ENCODE measurements at regions not wholly inside any gene's neighbourhood (a gene's known extent, or its start where the extent isn't known, plus 50 kb on each side); places are given as distances from the start of the nearest gene placed in this dataset.

DNA sequence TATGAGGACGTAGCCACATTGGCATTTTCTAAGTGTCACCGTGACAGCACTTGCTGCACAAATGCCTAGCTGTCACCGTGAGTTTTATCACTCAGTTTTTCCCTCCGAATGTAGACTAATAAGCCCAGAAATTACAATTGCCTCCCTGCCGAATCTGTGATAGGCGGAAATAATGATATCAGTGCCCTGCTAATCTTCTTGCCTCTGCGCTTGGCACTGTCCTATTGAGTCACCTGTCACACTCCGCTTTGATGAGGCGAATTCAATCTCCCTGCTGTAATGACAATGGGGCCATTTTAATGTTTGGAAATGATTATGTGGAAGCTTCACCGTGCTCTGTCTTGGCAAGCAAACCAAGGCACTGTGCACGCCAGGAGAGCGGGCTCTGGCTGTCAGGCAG, 112.8 kb downstream of the LINC00237 start:
- DNase-seq (ENCODE audit: low read depth, low spot score) = no peak

DNA sequence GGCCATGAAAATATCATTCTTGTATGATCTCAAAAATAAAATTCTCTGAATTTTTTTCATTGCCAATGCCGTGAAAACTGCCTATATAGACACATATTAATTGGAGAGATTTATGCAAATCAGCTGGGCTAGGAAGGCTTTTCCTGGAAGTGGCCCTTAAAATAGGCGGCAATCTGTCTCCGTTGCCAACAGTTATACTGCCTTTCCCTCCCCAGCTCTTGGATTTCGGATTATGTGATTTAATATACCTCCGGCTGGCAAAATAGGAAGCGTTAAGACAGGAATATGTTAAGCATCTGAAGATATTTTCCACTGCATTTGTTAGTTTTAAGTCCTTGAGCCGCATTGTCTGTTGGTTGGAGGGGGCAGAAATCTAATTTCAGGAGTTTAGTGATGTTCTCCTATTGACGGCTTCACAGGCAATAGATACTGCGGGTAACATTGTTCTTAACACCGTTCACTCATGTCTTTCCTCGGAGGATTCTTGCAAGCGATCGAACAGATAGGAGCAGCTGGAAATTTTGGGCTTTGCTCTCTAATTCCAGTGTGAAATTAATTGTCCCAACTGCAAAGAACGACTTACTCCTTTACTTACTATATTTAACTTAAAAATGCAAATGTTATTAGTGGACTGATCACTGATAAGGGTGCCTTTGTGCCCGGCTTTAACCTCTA, 113.3 kb downstream of the LINC00237 start:
- no peak for DNase-seq (ENCODE audit: low read depth, low spot score)

DNA sequence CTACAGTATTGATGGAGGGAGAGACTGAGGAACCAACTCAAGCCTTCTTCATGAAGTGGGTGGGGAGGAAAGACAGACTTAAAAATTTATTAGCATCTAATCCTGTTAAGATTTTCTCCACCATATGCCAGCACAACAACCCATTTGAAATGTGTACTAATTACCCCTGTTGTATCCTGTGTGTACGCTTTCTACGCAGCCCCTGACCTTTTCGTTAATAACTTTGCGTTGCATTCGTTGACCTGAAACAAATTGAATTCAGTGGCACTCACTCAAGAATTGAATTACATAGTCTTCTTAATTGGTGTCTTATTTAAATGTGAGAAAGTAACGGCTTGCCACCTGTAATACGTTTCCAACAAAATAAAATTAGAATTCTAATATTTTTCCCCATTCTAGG, 113.9 kb downstream of the LINC00237 start:
- no peak for DNase-seq (ENCODE audit: low read depth, low spot score)

DNA sequence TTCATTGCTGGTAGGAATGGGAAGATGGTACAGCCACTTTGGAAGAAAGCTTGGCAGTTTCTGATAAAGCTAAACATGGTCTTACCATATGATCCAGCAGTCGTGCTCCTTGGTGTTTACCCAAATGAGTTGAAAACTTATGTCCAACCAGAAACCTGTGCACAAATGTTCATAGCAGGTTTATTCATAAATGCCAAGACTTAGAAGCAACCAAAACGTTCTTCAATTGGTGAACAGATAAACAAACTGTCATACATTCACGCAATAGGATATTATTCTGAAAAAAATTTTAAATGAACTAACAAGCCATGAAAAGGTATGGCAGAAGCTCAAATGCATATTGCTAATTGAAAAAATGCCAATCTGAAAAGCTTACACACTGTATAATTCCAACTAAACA, 117.1 kb downstream of the LINC00237 start:
- no peak for DNase-seq (ENCODE audit: low read depth, low spot score)

DNA sequence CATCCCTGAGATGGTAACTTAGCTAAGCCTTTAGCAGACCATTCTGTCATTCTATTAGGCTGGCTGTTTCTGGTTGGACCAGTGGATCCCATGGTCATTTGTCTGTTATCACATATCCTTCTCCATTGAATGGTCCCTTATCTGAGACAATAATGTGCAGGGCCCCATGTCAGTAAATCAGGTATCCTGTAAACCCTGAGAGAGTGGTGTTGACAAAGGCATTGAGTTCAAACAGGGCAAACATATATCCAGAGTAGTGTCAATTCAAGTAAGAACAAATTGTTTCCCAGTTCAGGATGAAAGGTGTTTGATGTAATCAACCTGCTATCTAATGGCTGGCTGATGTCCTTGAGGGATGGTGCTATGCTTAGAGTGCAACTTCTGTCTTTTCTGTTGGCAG, 126.2 kb downstream of the LINC00237 start:
- no peak for DNase-seq (ENCODE audit: low read depth, low spot score)

DNA sequence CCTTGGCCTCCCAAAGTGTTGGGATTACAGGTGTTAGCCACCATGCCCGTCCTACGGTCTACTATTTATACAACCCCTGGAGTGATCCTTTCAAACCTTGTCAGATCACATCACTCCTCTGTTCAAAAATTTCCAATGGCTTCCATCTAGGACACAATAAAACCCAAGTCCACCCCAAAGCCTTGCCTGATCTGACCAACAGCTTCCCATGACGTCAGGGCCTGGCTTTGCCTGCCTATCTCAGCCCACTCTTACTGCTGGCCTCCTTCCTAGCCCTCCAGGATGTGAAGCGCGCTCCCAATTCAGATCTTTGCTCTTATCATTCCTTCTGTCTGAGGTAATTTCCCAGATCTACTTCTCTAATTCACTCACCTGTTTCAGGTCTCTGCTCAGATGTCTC, 128.4 kb downstream of the LINC00237 start:
- no peak for DNase-seq (ENCODE audit: low read depth, low spot score)

DNA sequence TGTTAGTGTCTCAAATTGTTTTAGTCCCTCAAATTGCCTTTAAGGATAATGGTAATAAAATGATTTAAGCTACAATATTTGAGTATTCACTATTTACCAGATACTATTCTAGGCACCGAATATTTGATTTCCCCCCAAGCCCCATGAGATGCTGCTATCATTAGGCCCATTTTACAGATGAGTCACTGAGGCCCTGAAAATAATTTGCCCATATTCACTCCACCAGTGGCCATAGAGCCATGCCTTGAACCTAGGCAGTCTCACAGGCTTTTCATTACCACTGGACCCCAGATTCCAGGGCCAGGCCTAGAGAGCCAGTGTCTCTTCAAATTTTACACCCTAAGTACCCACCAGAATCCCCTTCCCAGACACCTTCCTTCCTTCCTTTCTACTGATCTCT, 133.7 kb downstream of the LINC00237 start:
- DNase-seq (ENCODE audit: low read depth, low spot score) = no peak

DNA sequence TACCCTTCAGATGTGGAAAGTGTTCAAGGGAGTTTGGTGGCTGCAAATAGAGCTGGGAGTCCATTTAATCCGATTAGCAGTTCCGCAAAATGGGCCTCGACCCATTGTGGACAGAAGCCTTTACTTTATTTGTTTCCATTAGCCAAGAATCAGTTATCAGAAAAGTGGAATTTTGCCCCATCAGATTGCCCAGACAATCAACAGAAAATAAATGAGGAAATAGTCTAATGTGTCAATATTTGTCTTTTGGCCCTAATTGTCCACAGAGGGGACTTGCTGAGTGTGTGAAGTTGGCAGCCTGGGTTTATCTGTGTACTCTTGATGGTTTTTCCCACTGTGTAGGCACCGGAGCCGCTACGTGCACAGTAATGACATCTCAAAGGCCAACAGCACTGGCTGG, 134.3 kb downstream of the LINC00237 start:
- no peak for DNase-seq (ENCODE audit: low read depth, low spot score)

DNA sequence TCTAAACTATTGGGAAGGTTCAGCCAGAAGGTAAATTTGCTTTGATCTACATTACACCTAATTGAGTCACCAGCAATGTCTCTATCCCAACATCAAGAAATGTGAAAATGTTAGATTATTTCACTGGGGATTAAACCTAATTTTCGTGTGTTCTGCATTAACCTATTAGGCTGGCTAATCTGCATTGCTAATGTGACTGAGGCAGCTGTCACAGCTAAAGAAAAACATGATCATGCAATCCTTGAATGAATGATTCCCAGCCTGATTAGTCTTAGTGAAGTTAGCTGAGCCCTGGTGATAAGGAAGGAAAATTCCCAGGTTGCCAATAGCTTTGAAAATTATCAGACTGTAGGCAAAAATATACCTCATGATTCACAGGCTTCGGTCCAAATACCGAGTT, 135.3 kb downstream of the LINC00237 start:
- DNase-seq (ENCODE audit: low read depth, low spot score) = no peak

DNA sequence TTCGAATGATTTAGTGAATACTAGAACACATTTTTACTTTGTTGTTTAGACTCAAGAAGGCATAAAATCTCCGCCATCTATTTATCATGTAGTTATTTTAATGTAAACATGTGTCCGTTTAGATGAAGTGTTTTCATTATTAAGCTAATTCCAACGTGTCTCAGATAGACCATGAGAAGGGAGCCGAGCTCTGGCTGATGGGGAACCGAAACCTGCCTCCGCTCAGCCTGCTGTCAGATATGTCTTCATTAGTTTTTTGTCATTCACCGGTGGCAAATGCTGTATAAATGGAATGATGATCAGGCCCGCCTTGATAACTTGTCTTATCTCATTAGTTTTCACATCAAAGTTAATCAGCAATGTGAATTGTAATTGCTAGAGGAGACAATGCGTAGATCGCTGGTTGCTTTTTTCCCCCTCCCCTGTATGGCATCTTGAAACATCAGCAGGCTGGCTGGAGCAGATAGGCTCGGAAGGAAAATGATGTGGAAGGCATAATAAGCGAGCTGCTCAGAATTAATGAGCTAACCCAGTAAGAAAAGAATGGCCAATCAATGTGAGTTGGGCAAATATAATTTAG, 136.4 kb downstream of the LINC00237 start:
- DNase-seq (ENCODE audit: low read depth, low spot score) = no peak

DNA sequence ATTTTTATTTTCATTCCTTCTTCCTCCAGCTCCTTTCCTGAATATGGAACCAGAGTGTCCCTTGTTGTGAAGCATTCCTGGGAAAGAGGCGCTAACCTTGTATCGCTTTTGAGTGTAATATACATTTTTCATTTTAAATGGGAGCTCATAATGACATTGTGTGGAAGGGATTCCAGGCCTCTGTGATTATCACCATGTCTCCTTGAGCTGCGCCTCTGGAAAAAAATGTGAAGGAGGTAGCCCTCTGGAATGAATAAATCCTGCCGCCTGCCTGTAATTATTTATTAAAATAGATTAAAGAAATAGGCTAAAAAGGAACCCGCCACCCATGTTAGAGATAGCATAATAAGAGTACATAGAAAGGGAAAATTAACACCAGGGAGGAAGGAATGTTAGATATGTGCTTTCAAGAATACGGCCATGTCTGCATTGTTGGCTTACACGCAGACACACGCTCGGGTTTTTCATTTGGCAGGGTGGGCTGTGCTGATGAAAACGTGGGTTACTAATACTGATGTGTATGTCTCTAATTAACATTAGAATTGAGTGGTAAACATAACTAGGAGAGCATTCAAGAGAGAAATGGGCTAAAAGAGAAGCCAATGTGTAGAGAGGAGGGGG, 138.5 kb downstream of the LINC00237 start:
- DNase-seq (ENCODE audit: low read depth, low spot score) = no peak

DNA sequence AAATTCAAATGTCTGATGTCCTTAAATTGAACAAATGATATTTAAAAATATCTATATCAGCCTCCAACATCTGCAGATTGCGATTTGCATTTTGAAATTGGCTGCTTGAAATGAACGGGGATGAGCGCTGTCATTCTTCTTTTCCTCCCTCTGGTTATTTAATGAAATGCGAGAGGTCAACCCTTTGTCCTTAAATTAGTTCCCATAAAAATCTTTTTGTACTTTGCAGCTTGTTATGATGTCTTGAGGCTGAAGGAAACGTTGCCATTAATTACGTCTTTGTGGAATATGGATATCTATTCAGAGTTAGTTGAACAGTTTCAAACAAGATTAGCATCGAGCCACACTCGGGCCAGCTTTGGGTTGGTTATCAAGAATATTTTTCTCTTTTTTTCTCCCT, 140.0 kb downstream of the LINC00237 start:
- DNase-seq (ENCODE audit: low read depth, low spot score) = no peak

DNA sequence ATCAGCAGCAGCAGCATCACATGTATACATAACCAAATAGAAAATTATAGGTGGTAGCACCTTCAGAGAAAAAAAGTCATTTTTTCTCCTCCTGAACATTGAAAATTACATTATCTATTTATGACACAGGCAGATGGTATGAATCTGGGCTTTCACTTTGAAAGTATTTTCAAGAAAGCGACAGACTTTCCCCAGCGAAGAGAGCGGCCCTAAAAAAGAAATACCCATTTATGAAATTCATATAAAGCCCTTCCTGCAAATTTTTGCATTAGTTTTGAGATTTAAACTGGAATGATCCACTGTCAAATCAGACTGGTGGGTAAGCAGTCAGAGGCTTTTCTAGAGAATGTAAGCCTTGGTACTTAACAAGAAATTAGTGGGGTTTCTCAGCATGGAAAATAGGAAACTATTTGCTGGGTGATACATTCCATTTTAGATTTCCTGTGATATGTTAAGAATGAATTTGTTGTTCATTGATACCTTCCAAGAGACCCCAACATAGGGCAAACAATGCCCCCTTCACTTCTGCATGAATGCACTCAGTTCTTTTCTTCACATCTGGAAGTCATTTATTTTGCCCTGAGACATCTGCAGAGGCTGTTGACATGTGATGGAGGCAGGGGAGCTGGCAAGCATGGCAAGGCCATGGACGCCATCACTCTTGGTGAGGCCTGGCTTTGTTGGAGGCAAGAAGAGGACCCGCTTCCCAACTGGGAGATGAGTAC, 147.0 kb downstream of the LINC00237 start:
- DNase-seq (ENCODE audit: low read depth, low spot score) = no peak

DNA sequence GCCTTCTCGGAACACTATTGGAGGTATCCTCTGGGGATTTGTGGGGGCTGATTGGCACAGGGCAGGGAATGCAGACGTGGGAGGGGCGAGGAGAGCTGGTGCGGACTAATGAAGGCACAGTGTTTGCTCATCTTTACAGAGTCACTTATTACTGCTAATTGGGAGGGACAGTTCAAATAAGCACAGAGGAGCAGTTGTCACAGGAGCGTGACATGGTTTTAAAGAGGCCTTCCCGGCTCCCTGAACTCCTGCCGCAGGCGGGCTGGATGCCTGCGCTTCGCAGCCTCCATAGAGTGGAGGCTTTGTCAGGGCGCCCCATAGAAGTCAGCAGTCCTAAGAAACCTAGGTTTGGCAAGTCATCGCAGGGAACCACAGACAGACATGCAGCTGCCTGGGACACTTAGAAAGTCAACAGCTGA, 149.6 kb downstream of the LINC00237 start:
- no peak for DNase-seq (ENCODE audit: low read depth, low spot score)

DNA sequence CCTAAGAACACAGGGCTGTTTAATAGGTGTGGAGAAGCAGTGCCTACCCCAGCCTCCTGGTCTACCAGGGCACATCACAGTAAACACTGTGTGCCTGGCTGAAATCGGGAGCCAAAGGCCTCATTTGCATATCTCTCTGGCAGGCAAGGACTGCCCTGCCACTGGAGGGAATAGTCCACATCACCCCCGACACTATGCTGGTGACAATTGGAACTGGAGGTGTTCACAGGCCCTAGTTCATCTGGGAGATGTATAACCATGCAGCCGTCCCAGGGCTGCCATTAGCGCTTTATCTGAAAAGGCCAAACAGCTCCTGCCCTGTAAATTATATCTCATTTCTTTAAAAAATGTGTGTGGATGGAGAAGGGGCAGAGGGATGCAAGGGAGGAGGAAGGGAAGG, 150.3 kb downstream of the LINC00237 start:
- DNase-seq (ENCODE audit: low read depth, low spot score) = no peak

DNA sequence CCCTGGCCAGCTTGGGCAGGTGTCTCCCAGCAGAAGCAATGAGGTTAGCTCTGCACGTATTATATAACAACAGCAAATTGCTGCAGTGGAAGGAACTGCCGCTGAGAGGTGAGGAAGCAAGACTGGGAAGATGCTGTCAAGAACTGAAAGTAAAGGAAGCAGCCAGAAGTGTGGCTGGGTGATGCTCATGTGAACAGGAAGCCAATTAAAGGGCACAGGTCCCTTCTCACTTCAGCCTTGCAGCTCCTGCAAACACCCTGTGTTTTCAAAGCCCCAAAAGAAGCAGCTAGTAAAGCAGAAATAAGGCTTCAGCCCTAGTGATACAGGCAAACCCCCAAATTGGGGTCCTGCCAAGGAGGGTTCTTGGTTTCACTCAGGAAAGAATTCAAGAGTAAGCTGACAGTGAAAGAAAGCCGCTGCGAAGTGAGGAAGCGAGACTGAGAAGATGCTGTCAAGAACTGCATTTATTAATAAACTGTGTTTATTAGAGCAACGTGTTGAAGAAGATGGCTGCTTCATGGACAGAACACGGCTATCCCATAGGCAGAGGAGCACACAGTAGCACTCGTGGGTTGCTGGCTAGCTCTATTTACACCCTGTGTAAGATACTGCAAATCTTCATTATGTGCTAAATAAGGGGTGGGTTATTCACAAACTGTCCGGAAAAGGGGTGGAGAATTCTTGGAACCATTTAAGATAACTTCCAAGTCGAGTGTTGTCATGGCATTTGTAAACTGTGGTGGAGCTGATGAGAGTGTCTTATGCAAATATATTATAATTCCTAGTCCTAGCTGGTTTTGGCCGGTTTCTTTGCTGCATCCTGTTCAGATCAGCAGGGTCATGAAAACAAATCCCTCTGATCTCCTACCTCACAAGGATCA, 152.2 kb downstream of the LINC00237 start:
- DNase-seq (ENCODE audit: low read depth, low spot score) = no peak

DNA sequence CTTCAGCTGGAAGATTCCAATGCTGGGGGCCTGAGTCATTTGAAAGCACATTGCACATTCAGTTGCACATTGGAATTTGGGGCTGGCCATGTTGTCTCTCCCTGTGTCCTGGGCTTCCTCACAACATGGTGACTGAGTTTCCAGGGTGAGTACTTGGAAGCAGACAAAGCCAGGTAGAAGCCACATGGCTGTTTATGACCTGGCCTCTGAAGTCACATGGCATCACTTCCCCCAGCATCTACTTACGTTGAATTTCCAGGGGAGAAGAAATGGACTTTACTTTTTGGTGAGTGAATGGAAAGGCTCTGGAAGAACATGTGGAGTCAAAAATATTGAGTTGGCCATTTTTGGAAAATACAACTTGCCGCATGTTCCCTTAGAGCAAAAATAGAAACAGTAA, 155.5 kb downstream of the LINC00237 start:
- no peak for DNase-seq (ENCODE audit: low read depth, low spot score)

DNA sequence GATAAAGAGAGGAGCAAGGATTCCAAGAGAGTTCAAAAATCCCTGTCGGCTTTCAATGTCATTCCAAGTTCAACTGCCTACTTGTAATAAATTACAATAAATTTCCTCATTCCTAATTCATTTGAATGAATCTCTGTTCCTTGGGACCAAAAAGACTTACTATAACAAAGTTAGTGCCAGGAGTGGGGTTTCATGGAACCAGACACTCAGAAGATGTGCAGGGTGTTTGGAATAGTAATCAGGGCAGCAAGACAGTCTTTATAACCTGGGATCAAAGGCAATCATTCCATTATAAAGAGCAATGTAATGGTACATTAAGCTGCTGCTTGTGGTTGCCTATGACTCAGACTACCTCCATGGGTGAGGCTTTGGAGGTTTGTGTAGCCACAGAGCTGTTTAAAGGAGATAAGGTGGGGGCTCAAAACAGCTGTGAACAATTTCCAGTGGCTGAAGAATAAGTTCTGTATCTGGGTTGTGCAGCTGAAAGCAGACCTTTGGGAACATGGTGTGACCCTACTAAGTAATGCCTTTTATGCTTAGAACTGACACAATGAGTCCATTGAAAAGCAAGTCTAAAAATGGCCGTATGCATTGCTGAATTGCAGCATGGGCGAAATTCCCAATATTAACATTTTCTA, 159.9 kb downstream of the LINC00237 start:
- DNase-seq (ENCODE audit: low read depth, low spot score) = no peak

DNA sequence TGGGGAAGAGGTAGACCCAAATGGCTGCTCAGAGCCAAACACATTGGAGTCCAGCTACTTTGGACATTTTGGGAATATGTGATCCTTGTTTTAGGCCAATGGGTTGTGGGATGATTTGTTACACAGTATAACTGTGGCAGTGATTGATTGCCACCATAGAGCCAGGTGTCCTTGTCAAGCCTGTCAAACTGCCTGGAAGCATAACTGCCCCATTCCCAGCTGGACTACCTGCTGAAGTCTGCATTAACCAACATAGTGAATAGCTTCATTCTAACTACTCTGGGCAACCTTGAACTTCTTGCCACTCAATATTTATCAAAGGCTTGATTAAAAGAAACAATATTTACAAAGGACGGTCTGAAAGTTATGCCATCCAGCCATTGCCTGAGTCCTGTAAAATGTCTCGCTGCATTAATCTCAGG, 164.7 kb downstream of the LINC00237 start:
- no peak for DNase-seq (ENCODE audit: low read depth, low spot score)

DNA sequence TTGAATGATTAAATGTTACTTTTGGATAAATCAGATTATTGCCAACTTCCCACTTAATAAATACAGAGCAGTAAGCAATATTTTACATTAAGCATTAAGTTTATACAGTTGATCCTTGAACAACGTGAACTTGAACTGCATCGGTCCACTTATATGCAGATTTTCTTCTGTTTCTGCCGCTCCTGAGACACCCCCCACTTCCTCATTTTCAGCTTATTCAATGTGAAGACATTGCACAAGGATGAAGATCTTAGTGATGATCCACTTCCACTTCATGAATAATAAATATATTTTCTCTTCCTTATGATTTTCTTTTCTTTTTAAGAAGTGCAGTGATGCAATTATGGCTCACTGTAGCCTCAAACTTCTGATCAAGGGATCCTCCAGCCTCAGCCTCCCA, 167.2 kb downstream of the LINC00237 start:
- DNase-seq (ENCODE audit: low read depth, low spot score) = no peak

DNA sequence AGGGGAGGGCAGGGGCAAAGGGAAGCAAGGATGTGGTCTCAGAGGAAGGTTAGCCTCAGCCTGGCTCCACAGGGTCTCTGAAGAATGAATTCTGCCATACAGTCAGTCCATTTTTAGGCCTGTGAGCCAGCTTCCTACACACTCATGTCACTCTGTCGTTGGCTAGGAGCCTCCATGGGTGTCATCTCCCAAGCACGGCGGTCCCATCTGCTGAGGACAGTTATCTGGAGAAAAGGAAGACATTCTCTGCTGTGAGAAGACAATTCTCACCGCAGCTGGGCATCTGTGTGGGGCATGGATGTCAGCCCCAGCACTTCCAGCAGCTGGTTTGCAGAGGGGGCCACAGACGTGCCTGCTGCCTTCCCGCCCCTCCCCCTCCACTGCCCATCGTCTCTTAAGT, 167.6 kb downstream of the LINC00237 start:
- DNase-seq (ENCODE audit: low read depth, low spot score) = no peak
